CD8-positive, alpha-beta memory T cell (primary cell): ENCODE measurements at regions not wholly inside any gene's neighbourhood (a gene's known extent, or its start where the extent isn't known, plus 50 kb on each side); places are given as distances from the start of the nearest gene placed in this dataset.

Experiments used
- CTCF ChIA-PET: fragments of 350-600 bp; sonication (Branson Sonifier 250); formaldehyde crosslinking; loops from one replicate; lab custom pipeline; 2021; ENCODE audit warnings: antibody characterized with exemption; lab: Charles Lee
- POLR2A ChIA-PET: fragments of 350-600 bp; sonication (Branson Sonifier 250); formaldehyde crosslinking; loops from one replicate; lab custom pipeline; 2021; ENCODE audit warnings: antibody characterized with exemption; lab: Charles Lee
- DNase-seq, 5 donors: peaks; one replicate each; pipeline versions ENCODE4 v3.0.0 to v3.0.0-alpha.2; 2020 to 2022; ENCODE audit warnings: mixed read lengths in 1 of 5
- H3K27ac ChIP-seq: one replicate; pipeline ENCODE4 v1.7.0; 2013; ENCODE audit warnings: low read depth, mild to moderate bottlenecking, low read length, moderate library complexity
- H3K27me3 ChIP-seq: 2 replicates; pipeline ENCODE4 v1.7.0; 2013; ENCODE audit warnings: low read length, mild to moderate bottlenecking; ENCODE audit not compliant: insufficient read depth, poor library complexity, severe bottlenecking
- H3K36me3 ChIP-seq: 2 replicates; pipeline ENCODE4 v1.7.0; 2013; ENCODE audit warnings: mild to moderate bottlenecking, low read length, moderate library complexity; ENCODE audit not compliant: insufficient read depth
- H3K4me1 ChIP-seq: 2 replicates; pipeline ENCODE4 v1.7.0; 2013; ENCODE audit warnings: mild to moderate bottlenecking, low read length, moderate library complexity; ENCODE audit not compliant: insufficient read depth
- H3K4me3 ChIP-seq: 2 replicates; pipeline ENCODE4 v1.7.0; 2013; ENCODE audit warnings: mild to moderate bottlenecking, low read length
- H3K9me3 ChIP-seq: 2 replicates; pipeline ENCODE4 v1.7.0; 2013; ENCODE audit warnings: mild to moderate bottlenecking, low read length
- H3K27ac Mint-ChIP-seq, 8 donors: one replicate each; pipeline ENCODE4 v1.8.0; 2020 to 2021; ENCODE audit warnings: mixed read lengths in 8 of 8, mild to moderate bottlenecking in 6 of 8, inconsistent platforms in 3 of 8, moderate library complexity in 3 of 8
- H3K27me3 Mint-ChIP-seq, 2 donors: one replicate each; pipeline ENCODE4 v1.8.0; 2020 to 2021; ENCODE audit warnings: mixed read lengths in 2 of 2, mild to moderate bottlenecking in 1 of 2, moderate library complexity in 1 of 2
- H3K36me3 Mint-ChIP-seq, 3 donors: one replicate each; pipeline ENCODE4 v1.8.0; 2020 to 2021; ENCODE audit warnings: mixed read lengths in 3 of 3, inconsistent platforms in 1 of 3, mild to moderate bottlenecking in 1 of 3
- H3K4me1 Mint-ChIP-seq, 3 donors: one replicate each; pipeline ENCODE4 v1.8.0; 2020 to 2021; ENCODE audit warnings: mixed read lengths in 3 of 3, inconsistent platforms in 1 of 3, mild to moderate bottlenecking in 1 of 3
- H3K4me3 Mint-ChIP-seq, 7 donors: one replicate each; pipeline ENCODE4 v1.8.0; 2020 to 2021; ENCODE audit warnings: mixed read lengths in 7 of 7, mild to moderate bottlenecking in 6 of 7, moderate library complexity in 4 of 7, inconsistent platforms in 2 of 7
- H3K9me3 Mint-ChIP-seq, 5 donors: one replicate each; pipeline ENCODE4 v1.8.0; 2020 to 2022; ENCODE audit warnings: mixed read lengths in 5 of 5, mild to moderate bottlenecking in 3 of 5, moderate library complexity in 2 of 5, inconsistent platforms in 1 of 5

GRCh38 chr18:64207820-64208219, 58.9 kb upstream of the LINC00305 start:
- H3K36me3 ChIP-seq, result no peaks in the 10 kb centered on the region
- Mint-ChIP-seq H3K27ac (peak overlapping the region in 4 of 8 donors; percentile 4 to 42 (median 36)), H3K4me1 (peaks cover 11 to 23% (median 11%) of the 10 kb centered on the region in 3 donors), H3K36me3 (no peaks in the 10 kb centered on the region), H3K27me3 (no peaks in the 10 kb centered on the region), H3K4me3 (peak overlapping the region; percentile 0 to 83 (median 64)), H3K9me3 (no peaks in the 10 kb centered on the region)
- DNase-seq, result no peak
- no peaks in the 10 kb centered on the region for H3K9me3 ChIP-seq
- no peaks in the 10 kb centered on the region for H3K4me1 ChIP-seq
- H3K4me3 ChIP-seq, result peak overlapping the region; percentile 42
- H3K27me3 ChIP-seq, result no peaks in the 10 kb centered on the region
- CTCF ChIA-PET, result no interaction called here
- POLR2A ChIA-PET, result no interaction called here
- no peak overlapping the region for H3K27ac ChIP-seq

- no peak for DNase-seq
- no peaks in the 10 kb centered on the region for H3K27me3 Mint-ChIP-seq
- H3K27me3 ChIP-seq, result no peaks in the 10 kb centered on the region
- no peaks in the 10 kb centered on the region for H3K36me3 Mint-ChIP-seq
- peaks cover 11 to 12% (median 11%) of the 10 kb centered on the region in 3 donors for H3K4me1 Mint-ChIP-seq
- no peaks in the 10 kb centered on the region for H3K9me3 Mint-ChIP-seq
- no peaks in the 10 kb centered on the region for H3K9me3 ChIP-seq
- H3K27ac ChIP-seq, result no peak overlapping the region
- H3K4me1 ChIP-seq, result no peaks in the 10 kb centered on the region
- H3K36me3 ChIP-seq, result no peaks in the 10 kb centered on the region
- CTCF ChIA-PET, result no interaction called here
- no peak overlapping the region for H3K27ac Mint-ChIP-seq
- no peak overlapping the region for H3K4me3 ChIP-seq
- H3K4me3 Mint-ChIP-seq, result no peak overlapping the region
- POLR2A ChIA-PET, result no interaction called here
These were observed 54.4 kb upstream of the LINC00305 start for GRCh38 chr18:64203295-64203694.

GRCh38 chr18:64202863-64203262, 54.0 kb upstream of the LINC00305 start:
- no peak overlapping the region for H3K27ac ChIP-seq
- no peaks in the 10 kb centered on the region for H3K9me3 ChIP-seq
- POLR2A ChIA-PET, result no interaction called here
- H3K27me3 Mint-ChIP-seq, result no peaks in the 10 kb centered on the region
- H3K4me1 Mint-ChIP-seq, result peaks cover 7% of the 10 kb centered on the region in 3 donors
- CTCF ChIA-PET, result no interaction called here
- no peak overlapping the region for H3K4me3 ChIP-seq
- no peaks in the 10 kb centered on the region for H3K9me3 Mint-ChIP-seq
- no peaks in the 10 kb centered on the region for H3K27me3 ChIP-seq
- no peaks in the 10 kb centered on the region for H3K4me1 ChIP-seq
- no peaks in the 10 kb centered on the region for H3K36me3 Mint-ChIP-seq
- DNase-seq, result no peak
- H3K4me3 Mint-ChIP-seq, result no peak overlapping the region
- H3K27ac Mint-ChIP-seq, result no peak overlapping the region
- H3K36me3 ChIP-seq, result no peaks in the 10 kb centered on the region

- peaks cover 1 to 2% (median 2%) of the 10 kb centered on the region in 3 donors for H3K4me1 Mint-ChIP-seq
- no peak overlapping the region for H3K27ac ChIP-seq
- H3K4me3 Mint-ChIP-seq, result no peak overlapping the region
- ChIA-PET CTCF (no interaction called here), POLR2A (no interaction called here)
- no peaks in the 10 kb centered on the region for H3K27me3 Mint-ChIP-seq
- no peak for DNase-seq
- H3K27me3 ChIP-seq, result no peaks in the 10 kb centered on the region
- H3K4me3 ChIP-seq, result no peak overlapping the region
- no peaks in the 10 kb centered on the region for H3K36me3 ChIP-seq
- no peaks in the 10 kb centered on the region for H3K36me3 Mint-ChIP-seq
- no peaks in the 10 kb centered on the region for H3K4me1 ChIP-seq
- no peak overlapping the region for H3K27ac Mint-ChIP-seq
- H3K9me3 ChIP-seq, result no peaks in the 10 kb centered on the region
- no peaks in the 10 kb centered on the region for H3K9me3 Mint-ChIP-seq
These were observed 53.4 kb upstream of the LINC00305 start for GRCh38 chr18:64202210-64202836.

- Mint-ChIP-seq H3K9me3 (no peaks in the 10 kb centered on the region), H3K27ac (no peak overlapping the region), H3K4me1 (no peaks in the 10 kb centered on the region), H3K4me3 (no peak overlapping the region), H3K36me3 (no peaks in the 10 kb centered on the region), H3K27me3 (no peaks in the 10 kb centered on the region)
- Histone ChIP-seq H3K36me3 (no peaks in the 10 kb centered on the region), H3K27ac (no peak overlapping the region), H3K9me3 (no peaks in the 10 kb centered on the region), H3K4me3 (no peak overlapping the region), H3K27me3 (no peaks in the 10 kb centered on the region), H3K4me1 (no peaks in the 10 kb centered on the region)
- DNase-seq, result no peak
- ChIA-PET POLR2A (no interaction called here), CTCF (no interaction called here)
These were observed 52.9 kb upstream of the LINC00305 start for GRCh38 chr18:64201781-64202180.

GRCh38 chr18:64199581-64199980, 50.7 kb upstream of the LINC00305 start:
- Mint-ChIP-seq H3K27ac (no peak overlapping the region), H3K27me3 (no peaks in the 10 kb centered on the region), H3K4me1 (no peaks in the 10 kb centered on the region), H3K36me3 (no peaks in the 10 kb centered on the region), H3K9me3 (no peaks in the 10 kb centered on the region), H3K4me3 (no peak overlapping the region)
- Histone ChIP-seq H3K36me3 (no peaks in the 10 kb centered on the region), H3K4me3 (no peak overlapping the region), H3K27ac (no peak overlapping the region), H3K27me3 (no peaks in the 10 kb centered on the region), H3K4me1 (no peaks in the 10 kb centered on the region), H3K9me3 (no peaks in the 10 kb centered on the region)
- ChIA-PET POLR2A (no interaction called here), CTCF (no interaction called here)
- no peak for DNase-seq
